Brain microvascular endothelial cell (primary cell): ENCODE measurements at regions not wholly inside any gene's neighbourhood (a gene's known extent, or its start where the extent isn't known, plus 50 kb on each side); places are given as distances from the start of the nearest gene placed in this dataset.

ENCODE experiments used
- DNase-seq: peaks from one replicate; pipeline ENCODE4 v3.0.0-alpha.2; 2020
- H3K27ac ChIP-seq: fragments of 250-450 bp; sonication (Bioruptor Pico); 2 replicates; pipeline ENCODE4 v1.5.1; 2020; ENCODE audit warnings: mild to moderate bottlenecking, moderate library complexity
- H3K27me3 ChIP-seq: fragments of 250-450 bp; sonication (Bioruptor Pico); replicated peaks from 2 replicates; pipeline ENCODE4 v1.5.1; 2020; ENCODE audit warnings: mild to moderate bottlenecking
- H3K36me3 ChIP-seq: fragments of 250-450 bp; sonication (Bioruptor Pico); replicated peaks from 2 replicates; pipeline ENCODE4 v1.5.1; 2020; ENCODE audit warnings: mild to moderate bottlenecking
- H3K4me3 ChIP-seq: 2 replicates; pipeline ENCODE4 v1.5.1; 2011; ENCODE audit warnings: low read depth, mild to moderate bottlenecking, control low read depth, low read length, moderate library complexity
- in situ Hi-C: cut with HindIII; loops from 2 replicates; pipeline ENCODE4 v1.10.0; 2017; ENCODE audit warnings: low sequenced_read_pairs, low pct_ligation_motif_present
- TF ChIP-seq, protein P1 (sequence below): IDR thresholded peaks from 2 replicates; pipeline ENCODE4 v1.5.1; 2011; ENCODE audit warnings: low read depth, mild to moderate bottlenecking, moderate library complexity, low read length, control low read depth, inconsistent platforms; ENCODE audit errors: missing control alignments

DNA sequence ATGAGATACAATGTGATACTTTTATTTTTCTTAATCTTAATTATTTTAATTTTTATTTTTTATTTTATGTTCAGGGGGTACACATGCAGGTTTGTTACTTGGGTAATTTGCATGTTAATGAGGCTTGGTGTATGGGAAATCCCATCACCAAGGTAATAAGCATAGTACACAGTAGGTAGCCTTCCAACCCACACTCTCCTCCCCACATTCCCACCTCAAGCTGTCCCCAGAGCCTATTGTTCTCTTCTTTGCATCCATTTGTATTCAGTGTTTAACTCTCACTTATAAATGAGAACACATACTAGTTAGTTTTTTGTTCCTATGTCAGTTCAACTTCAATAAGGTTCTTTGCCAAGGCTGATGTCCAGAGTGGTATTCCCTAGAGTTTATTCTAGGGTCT lies 1375.4 kb downstream of the NSUN3 start:
- DNase-seq: no peak
- no peaks in the 10 kb centered on the region for H3K27me3 ChIP-seq
- in situ Hi-C loops: no loop called here
- H3K27ac ChIP-seq: no peak overlapping the region
- no peak overlapping the region for H3K4me3 ChIP-seq
- H3K36me3 ChIP-seq: no peaks in the 10 kb centered on the region
- TF ChIP-seq, protein P1, sequence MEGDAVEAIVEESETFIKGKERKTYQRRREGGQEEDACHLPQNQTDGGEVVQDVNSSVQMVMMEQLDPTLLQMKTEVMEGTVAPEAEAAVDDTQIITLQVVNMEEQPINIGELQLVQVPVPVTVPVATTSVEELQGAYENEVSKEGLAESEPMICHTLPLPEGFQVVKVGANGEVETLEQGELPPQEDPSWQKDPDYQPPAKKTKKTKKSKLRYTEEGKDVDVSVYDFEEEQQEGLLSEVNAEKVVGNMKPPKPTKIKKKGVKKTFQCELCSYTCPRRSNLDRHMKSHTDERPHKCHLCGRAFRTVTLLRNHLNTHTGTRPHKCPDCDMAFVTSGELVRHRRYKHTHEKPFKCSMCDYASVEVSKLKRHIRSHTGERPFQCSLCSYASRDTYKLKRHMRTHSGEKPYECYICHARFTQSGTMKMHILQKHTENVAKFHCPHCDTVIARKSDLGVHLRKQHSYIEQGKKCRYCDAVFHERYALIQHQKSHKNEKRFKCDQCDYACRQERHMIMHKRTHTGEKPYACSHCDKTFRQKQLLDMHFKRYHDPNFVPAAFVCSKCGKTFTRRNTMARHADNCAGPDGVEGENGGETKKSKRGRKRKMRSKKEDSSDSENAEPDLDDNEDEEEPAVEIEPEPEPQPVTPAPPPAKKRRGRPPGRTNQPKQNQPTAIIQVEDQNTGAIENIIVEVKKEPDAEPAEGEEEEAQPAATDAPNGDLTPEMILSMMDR: no peak

DNA sequence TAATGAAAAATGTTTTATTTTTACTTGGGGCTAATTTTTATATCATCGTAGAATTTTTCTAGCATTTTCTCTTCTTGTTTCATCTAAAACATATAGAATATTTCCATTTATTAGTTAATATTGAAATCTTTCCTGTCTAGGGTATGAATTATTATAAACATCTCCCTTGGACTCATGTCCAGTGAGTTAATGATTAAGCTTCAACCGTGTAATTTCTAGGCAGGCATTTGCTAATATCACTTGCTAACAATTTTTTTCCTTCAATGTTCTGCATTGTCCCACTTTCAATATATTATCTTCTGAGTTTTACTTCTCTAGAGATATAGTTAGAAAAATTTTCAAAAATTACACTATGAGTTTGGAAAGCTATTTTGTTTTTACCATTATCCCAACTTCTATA lies 1371.6 kb upstream of the EPHA6 start:
- H3K36me3 ChIP-seq: no peaks in the 10 kb centered on the region
- no peak overlapping the region for H3K4me3 ChIP-seq
- TF ChIP-seq, protein P1: no peak
- DNase-seq: no peak
- in situ Hi-C loops: no loop called here
- no peak overlapping the region for H3K27ac ChIP-seq
- H3K27me3 ChIP-seq: no peaks in the 10 kb centered on the region

DNA sequence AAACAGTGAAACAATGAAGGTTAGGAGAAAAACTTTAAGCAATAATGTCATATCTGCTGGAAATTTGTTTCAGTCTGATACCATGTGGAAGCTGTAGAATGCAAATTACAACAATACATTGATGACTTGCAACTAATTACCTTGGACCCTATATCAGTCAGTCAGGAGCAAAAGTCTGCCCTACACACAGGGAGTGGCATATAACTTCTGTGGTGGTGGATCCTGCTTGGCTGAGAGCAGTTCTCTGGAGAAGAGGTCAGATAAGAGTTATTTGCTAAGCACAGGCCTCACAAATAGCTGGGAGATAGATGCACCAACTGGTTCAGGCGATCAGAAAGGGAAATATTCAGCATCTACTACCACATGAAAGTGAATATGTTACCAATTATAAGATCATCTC lies 1364.6 kb upstream of the EPHA6 start:
- DNase-seq: no peak
- Histone ChIP-seq H3K27me3 (no peaks in the 10 kb centered on the region), H3K4me3 (no peak overlapping the region), H3K36me3 (no peaks in the 10 kb centered on the region), H3K27ac (no peak overlapping the region)
- TF ChIP-seq, protein P1: no peak
- in situ Hi-C loops: no loop called here

DNA sequence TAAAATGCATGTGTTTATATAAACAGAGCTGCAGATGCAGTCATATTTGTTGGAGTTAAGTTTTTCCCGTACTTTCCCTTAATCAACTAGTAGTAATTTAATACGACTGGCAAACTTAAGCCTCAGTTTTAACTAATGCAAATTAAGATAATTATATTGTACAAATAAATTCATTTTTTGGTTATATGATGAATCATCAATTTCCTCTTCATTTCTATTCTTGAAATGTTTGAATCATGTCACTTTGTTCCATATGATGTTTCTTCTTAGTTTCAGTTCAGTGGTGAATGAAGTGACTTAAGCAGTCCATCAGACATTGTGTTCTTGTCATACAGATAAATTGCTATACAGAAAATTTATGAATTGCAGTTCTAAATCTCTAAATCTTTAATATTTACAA lies 1361.2 kb upstream of the EPHA6 start:
- DNase-seq: no peak
- Histone ChIP-seq H3K4me3 (no peak overlapping the region), H3K27me3 (no peaks in the 10 kb centered on the region), H3K27ac (no peak overlapping the region), H3K36me3 (no peaks in the 10 kb centered on the region)
- TF ChIP-seq, protein P1: no peak
- in situ Hi-C loops: no loop called here

DNA sequence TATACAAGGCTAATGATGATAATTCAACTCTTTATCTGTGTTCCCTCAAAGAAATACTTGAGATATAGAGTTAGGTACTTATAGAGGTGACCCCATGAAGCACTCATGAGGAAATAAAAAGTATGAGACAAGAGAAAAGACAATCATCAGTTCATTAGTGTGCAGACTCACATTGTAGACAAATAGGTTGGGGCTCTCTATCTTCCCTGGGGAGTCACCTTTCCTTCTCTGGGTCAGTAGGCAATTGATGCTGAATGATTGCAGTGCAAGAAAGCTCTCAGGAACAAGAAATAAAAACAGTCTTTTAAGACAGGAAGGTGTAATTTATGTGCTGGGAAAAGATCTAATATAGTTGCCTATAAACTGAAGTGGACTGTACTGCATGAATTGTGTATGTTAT lies 1357.6 kb upstream of the EPHA6 start:
- TF ChIP-seq, protein P1: no peak
- Histone ChIP-seq H3K4me3 (no peak overlapping the region), H3K27me3 (no peaks in the 10 kb centered on the region), H3K27ac (no peak overlapping the region), H3K36me3 (no peaks in the 10 kb centered on the region)
- no peak for DNase-seq
- in situ Hi-C loops: no loop called here

DNA sequence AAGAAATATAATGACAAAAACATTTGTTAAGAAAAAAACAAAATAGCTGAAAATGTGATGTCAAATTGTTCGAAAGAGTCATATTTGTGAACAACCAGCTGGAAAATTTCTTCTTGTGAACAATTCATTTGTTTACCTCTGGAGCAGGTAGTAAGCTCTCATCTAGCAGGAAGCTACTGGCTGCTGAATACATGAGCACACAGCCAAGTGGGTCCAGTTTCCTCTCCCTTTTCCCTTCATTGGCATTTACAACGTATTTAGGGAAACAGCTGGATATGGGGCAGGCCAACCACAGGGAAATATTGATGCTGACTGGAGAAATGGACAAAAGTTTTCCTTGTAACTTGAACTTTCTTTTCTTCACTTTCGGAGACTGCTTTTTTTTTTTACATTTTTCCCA lies 1354.7 kb upstream of the EPHA6 start:
- Histone ChIP-seq H3K36me3 (no peaks in the 10 kb centered on the region), H3K4me3 (no peak overlapping the region), H3K27ac (no peak overlapping the region), H3K27me3 (no peaks in the 10 kb centered on the region)
- TF ChIP-seq, protein P1: no peak
- in situ Hi-C loops: no loop called here
- DNase-seq: no peak
